GM12892 (cell line): ENCODE measurements at regions not wholly inside any gene's neighbourhood (a gene's known extent, or its start where the extent isn't known, plus 50 kb on each side); places are given as distances from the start of the nearest gene placed in this dataset.

ENCODE experiments used
- POLR2A ChIP-seq: IDR thresholded peaks from 2 replicates; pipeline ENCODE4 v1.6.1; 2011; ENCODE audit warnings: low read depth, low read length, control low read depth
- POLR2AphosphoS5 ChIP-seq: IDR thresholded peaks from 2 replicates; pipeline ENCODE4 v1.6.1; 2011; ENCODE audit warnings: low read depth, low read length, control low read depth
- TAF1 ChIP-seq: IDR thresholded peaks from 2 replicates; pipeline ENCODE4 v1.6.1; 2011; ENCODE audit warnings: low read depth, mild to moderate bottlenecking, control low read depth, low read length, borderline replicate concordance

DNA sequence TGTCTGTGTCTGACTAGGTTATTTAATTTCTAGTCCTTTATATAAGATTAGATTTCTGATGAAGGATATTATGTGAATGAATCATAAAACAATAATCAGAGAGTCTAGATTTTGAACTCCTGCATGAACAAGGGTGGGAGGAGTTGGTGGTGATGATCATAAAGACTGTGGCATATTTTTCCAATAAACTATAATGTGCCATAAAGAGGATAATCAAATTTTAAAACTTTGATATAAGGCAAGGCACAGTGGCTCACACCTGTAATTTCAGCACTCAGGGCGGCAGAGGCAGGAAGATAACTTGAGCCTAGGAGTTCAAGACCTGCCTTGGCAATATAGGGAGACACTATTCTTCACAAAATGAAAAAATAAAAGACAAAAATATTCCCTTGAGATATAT, 473.3 kb downstream of the GABRG1 start:
- TF ChIP-seq POLR2AphosphoS5 = no peak
- no peak for TF ChIP-seq POLR2A
- no peak for TF ChIP-seq TAF1
